Ishikawa (cell line): ENCODE measurements at regions not wholly inside any gene's neighbourhood (a gene's known extent, or its start where the extent isn't known, plus 50 kb on each side); places are given as distances from the start of the nearest gene placed in this dataset.

Source experiments
- FOXM1 ChIP-seq: IDR thresholded peaks from 2 replicates; pipeline ENCODE4 v1.6.1; 2012; ENCODE audit warnings: low read depth, borderline replicate concordance
- RAD21 ChIP-seq: IDR thresholded peaks from 2 replicates; pipeline ENCODE4 v1.6.1; 2012; ENCODE audit warnings: low read depth
- REST ChIP-seq: IDR thresholded peaks from 2 replicates; pipeline ENCODE4 v1.6.1; 2012; ENCODE audit warnings: low read depth, mild to moderate bottlenecking

GRCh38 chr13:88764103-88764502 is 1092.9 kb downstream of the SLITRK5 start:
- no peak for TF ChIP-seq RAD21
- TF ChIP-seq FOXM1 = no peak
- no peak for TF ChIP-seq REST
